GM19455 (cell line): ENCODE measurements at regions not wholly inside any gene's neighbourhood (a gene's known extent, or its start where the extent isn't known, plus 50 kb on each side); places are given as distances from the start of the nearest gene placed in this dataset.
A peak's percentile ranks its signal among the peaks of the same experiment; 100 is the strongest.
"Not testable (repeated sequence)": the region's sequence is repeated elsewhere in the genome, so short reads cannot be mapped to it uniquely, and the experiment has no call there.

Source experiments
- ATAC-seq: cut with Tn5 transposase; IDR thresholded peaks from one replicate; pipeline ENCODE4 v1.9.1; 2021; ENCODE audit not compliant: unreplicated experiment

DNA sequence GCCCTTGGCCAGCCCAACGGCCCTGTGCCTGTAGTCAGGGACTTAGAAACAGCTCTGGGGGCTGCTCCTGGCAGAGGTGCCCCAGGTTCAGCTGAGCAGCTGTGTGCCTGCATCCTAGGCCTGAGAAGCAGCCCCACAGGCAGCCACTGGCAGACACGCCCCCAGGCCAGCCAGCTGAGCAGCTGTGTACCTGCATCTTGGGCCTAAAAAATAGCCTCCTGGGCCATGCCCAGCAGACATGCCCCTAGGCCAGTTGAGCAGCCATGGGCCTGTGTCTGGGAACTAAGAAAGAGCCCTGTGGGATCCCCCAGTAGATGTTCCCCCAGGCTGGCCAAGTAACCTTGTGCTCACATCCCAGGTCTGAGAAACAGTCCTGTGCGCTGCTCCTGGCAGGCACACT, 64.0 kb downstream of the TBR1 start:
- no peak for ATAC-seq

DNA sequence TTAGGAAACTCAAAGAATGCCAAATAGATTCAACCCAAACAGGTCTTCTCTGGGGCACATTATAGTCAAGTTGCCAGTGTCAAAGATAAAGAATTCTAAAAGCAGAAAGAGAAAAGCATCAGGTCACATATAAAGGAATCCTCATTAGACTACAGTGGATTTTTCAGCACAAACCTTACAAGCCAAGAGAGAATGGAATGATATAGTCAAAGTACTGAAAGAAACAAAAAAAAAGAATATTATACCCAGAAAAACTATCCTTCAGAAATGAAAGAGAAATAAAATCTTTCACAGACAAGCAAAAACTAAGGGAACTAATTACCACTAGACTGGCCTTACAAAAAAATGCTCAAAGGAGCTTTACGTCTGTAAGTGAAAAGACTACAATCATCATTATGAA, 65.5 kb downstream of the TBR1 start:
- ATAC-seq = no peak

GRCh38 chr2:161484061-161484460, 68.0 kb downstream of the TBR1 start:
- ATAC-seq = no peak

GRCh38 chr2:161486111-161486510, 70.0 kb downstream of the TBR1 start:
- ATAC-seq = no peak

GRCh38 chr2:161488131-161488699, 72.1 kb downstream of the TBR1 start:
- ATAC-seq = no peak

GRCh38 chr2:161488879-161489278, 72.8 kb downstream of the TBR1 start:
- no peak for ATAC-seq

DNA sequence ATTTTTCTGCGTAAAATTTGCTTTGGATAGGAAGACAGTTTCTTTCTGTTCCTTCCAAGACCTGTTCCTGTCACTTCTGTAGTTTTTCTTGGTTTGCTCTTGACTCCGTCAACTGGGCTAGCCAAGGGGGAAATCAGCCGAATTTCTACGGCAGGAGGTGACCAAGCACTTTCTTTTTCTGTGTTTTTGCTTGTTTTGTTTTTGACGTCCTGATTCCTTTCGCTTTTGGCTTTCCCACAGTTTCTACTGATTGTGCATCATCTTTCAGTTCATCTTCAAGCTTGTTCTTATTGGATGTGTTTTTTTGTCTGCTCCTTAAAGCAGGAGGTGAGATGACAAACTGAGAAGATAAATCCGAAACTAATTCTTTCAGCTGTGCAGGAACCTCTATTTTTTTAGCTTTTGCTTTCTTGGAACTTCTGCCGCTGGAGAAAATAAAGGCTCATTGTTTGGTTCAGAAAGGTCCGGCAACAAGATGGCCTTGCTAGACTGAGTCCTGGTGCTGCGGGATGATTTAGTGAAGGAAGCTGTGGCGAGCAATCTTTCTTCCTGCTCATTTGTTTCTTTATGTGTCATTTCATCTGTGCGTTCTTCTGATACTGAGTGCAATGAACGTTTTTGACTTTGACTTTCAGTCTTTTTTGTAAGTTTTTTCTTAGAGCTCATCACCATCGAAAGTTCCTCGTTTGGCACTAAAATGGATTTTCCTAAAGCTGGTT, 85.0 kb downstream of the TBR1 start:
- peak; percentile 55 for ATAC-seq

DNA sequence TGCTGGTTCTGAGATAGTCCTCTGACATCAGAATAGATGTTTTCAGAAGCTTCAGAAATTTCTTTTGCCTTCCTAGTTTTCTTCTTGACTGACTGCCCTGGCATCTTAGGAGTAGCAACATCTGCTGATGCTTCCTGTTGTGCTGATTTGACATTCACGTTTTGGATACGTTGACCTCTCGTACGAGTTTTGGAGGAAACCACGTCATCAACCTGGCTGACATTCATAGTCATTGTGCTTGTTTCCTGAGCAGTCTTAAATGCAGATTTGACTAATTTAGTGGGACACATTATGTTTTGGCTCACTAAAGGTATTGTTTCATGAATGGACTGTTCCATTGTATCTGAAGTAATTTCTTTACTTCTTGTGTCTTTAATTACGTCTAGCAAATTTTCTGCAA, 86.2 kb downstream of the TBR1 start:
- ATAC-seq = not testable (repeated sequence)

- ATAC-seq = not testable (repeated sequence)
Measured at GRCh38 chr2:161504628-161505289, 88.7 kb downstream of the TBR1 start.

- not testable (repeated sequence) for ATAC-seq
Measured at GRCh38 chr2:161505466-161505865, 89.4 kb downstream of the TBR1 start.

- ATAC-seq = not testable (repeated sequence)
Measured at GRCh38 chr2:161513295-161514032, 97.4 kb downstream of the TBR1 start.

- ATAC-seq = no peak
Measured at GRCh38 chr2:161522796-161523195, 101.4 kb upstream of the SLC4A10 start.

GRCh38 chr2:161533218-161533617, 91.0 kb upstream of the SLC4A10 start:
- no peak for ATAC-seq

DNA sequence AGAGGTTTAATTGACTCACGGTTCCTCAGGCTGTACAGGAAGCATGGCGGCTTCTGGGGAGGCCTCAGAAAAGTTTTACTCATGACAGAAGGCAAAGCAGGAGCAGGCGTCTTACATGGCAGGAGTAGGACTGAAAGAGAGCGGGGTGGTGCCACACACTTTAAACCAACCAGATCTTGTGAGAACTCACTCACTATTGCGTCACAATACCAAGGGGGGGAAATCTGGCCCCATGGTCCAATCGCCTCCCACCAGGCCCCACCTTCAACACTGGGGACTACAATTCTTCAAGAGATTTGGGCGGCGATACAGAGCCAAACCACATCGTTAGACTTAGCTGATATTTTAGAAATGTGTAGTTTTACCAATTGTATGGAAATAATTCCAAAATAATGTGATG, 77.6 kb upstream of the SLC4A10 start:
- no peak for ATAC-seq

DNA sequence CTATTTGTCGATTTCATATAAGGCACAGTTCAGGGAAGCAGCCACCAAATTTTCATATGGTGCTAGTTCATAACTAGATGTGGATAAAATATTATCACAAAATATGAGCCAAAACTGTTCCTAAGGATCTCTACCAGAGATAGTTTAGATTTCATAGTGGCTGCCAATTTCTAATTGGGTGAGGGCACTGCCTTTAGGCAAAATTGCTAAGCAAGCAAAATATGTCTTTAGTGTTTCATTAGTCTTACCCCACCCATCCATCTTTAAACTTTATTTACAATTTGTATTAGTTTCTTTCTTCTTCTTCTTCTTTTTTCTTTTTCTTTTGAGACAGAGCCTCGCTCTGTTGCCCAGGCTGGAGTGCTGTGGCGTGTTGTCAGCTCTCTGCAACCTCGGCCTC, 77.1 kb upstream of the SLC4A10 start:
- ATAC-seq = no peak

GRCh38 chr2:161552015-161552414, 72.2 kb upstream of the SLC4A10 start:
- no peak for ATAC-seq

GRCh38 chr2:161555826-161556225, 68.4 kb upstream of the SLC4A10 start:
- ATAC-seq = no peak

GRCh38 chr2:161556440-161556839, 67.8 kb upstream of the SLC4A10 start:
- no peak for ATAC-seq

GRCh38 chr2:161557538-161557937, 66.7 kb upstream of the SLC4A10 start:
- no peak for ATAC-seq

- ATAC-seq = no peak
Measured at GRCh38 chr2:161564906-161565305, 59.3 kb upstream of the SLC4A10 start.

DNA sequence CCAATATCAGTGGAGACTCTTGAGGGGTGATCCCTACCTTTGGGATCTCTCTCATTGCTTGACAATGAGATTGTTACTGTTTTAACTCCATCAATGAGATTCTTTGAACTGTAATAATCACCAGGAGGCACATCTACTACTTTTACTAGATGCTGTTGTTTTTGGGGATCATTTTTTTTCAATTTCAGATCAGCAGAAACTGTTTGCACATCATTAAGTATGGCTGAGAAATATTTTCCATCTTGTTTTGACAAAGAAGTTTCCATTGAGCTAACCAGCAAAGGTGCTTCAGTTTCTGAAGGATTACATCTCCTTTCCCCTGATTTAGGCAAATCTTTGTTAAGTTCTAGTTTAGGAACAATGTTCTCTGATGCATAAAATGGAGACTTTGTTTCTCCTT, 54.8 kb upstream of the SLC4A10 start:
- no peak for ATAC-seq
